ENCODE measurements at regions not wholly inside any gene's neighbourhood (a gene's known extent, or its start where the extent isn't known, plus 50 kb on each side); places are given as distances from the start of the nearest gene placed in this dataset.

DNA sequence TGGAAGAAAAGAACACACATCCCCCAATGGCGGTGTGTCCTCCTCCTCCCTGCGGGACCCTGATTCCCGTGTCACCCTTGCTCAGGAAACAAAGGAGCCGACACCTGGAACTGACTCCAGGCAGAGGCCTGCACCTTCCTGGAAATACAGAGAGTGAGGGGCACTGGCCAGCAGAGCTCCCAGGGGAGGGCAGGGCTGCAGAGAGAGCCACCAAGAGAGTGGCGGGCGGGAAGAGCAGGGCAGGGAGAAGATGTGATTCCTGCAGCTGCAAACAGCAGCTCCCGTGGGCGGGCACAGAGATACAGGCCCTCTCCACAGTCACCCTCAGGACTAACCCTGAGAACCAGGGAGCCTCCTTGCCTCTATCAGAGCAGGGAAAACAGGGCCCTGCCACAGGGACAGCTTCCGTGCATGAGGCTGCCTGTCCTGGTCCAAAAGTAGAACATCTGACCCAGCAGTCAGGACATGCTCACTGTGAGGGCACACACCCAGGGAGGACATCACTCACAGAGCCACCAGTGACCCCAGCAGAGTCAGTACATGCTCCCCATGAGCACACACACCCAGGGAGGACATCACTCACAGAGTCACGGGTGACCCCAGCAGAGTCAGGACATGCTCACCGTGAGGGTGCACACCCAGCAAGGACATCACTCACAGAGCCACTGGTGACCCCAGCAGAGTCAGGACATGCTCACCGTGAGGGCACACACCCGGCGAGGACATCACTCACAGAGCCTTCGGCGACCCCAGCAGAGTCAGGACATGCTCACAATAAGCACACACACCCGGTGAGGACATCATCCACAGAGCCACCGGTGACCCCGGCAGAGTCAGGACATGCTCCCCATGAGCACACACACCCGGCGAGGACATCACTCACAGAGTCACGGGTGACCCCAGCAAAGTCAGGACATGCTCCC, 193.1 kb downstream of the DLL1 start:
- Histone ChIP-seq H2AFZ (ENCODE audit: low read depth) (no peak overlapping the region), H3K4me2 (no peak overlapping the region), H3K79me2 (ENCODE audit: insufficient read depth) (no peaks in the 10 kb centered on the region), H4K20me1 (ENCODE audit: insufficient read depth) (no peaks in the 10 kb centered on the region), H3K27ac (ENCODE audit: low read depth in 2 of 2, low read length in 1 of 2) (no peak overlapping the region), H3K9me2 (no peaks in the 10 kb centered on the region), H3K27me3 (ENCODE audit: insufficient read depth) (no peaks in the 10 kb centered on the region), H3K9me3 (no peaks in the 10 kb centered on the region), H3K9ac (no peak overlapping the region), H3K36me3 (replicated peaks in 1 of 2; ENCODE audit: control insufficient read depth in 1 of 2, insufficient read depth in 2 of 2, low read length in 1 of 2) (no peaks in the 10 kb centered on the region), H3F3A (replicated peaks; ENCODE audit: insufficient read depth) (no peaks in the 10 kb centered on the region), H3K4me1 (ENCODE audit: control insufficient read depth in 1 of 2, insufficient read depth in 2 of 2, low read depth in 1 of 2, low read length in 1 of 2) (peaks cover 0 to 31% of the 10 kb centered on the region in 2 experiments; a peak in 1 of 4 replicates), H3K4me3 (ENCODE audit: low read depth in 2 of 2, low read length in 1 of 2) (no peak overlapping the region)
- ChIA-PET CTCF (interaction anchor here (1.2 kb wide), 1 partner anchor 10 kb away, joined by 3 read pairs; no protein-coding TSS in a partner anchor), POLR2A (no interaction called here)
- no peak for DNase-seq
- WGBS (ENCODE audit: low lambda C conversion rate): 37% methylated on average over 7 of the region's 22 CpGs
- TF ChIP-seq, protein P1, sequence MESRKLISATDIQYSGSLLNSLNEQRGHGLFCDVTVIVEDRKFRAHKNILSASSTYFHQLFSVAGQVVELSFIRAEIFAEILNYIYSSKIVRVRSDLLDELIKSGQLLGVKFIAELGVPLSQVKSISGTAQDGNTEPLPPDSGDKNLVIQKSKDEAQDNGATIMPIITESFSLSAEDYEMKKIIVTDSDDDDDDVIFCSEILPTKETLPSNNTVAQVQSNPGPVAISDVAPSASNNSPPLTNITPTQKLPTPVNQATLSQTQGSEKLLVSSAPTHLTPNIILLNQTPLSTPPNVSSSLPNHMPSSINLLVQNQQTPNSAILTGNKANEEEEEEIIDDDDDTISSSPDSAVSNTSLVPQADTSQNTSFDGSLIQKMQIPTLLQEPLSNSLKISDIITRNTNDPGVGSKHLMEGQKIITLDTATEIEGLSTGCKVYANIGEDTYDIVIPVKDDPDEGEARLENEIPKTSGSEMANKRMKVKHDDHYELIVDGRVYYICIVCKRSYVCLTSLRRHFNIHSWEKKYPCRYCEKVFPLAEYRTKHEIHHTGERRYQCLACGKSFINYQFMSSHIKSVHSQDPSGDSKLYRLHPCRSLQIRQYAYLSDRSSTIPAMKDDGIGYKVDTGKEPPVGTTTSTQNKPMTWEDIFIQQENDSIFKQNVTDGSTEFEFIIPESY (IDR thresholded peaks at IDR 0.05; ENCODE audit: borderline replicate concordance, low read depth): no peak
- TF ChIP-seq, protein P2, sequence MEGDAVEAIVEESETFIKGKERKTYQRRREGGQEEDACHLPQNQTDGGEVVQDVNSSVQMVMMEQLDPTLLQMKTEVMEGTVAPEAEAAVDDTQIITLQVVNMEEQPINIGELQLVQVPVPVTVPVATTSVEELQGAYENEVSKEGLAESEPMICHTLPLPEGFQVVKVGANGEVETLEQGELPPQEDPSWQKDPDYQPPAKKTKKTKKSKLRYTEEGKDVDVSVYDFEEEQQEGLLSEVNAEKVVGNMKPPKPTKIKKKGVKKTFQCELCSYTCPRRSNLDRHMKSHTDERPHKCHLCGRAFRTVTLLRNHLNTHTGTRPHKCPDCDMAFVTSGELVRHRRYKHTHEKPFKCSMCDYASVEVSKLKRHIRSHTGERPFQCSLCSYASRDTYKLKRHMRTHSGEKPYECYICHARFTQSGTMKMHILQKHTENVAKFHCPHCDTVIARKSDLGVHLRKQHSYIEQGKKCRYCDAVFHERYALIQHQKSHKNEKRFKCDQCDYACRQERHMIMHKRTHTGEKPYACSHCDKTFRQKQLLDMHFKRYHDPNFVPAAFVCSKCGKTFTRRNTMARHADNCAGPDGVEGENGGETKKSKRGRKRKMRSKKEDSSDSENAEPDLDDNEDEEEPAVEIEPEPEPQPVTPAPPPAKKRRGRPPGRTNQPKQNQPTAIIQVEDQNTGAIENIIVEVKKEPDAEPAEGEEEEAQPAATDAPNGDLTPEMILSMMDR (IDR thresholded peaks at IDR 0.05): no peak
- TF ChIP-seq YY1 (IDR thresholded peaks at IDR 0.05; ENCODE audit: low read depth) (no peak), MXI1 (IDR thresholded peaks at IDR 0.05; ENCODE audit: low read depth, low read length) (no peak), RFX5 (IDR thresholded peaks at IDR 0.05; ENCODE audit: low read length) (no peak), GABPA (IDR thresholded peaks at IDR 0.05; ENCODE audit: low read depth) (no peak), FOXJ3 (CRISPR knock-in tag; IDR thresholded peaks at IDR 0.05) (no peak), SMC3 (IDR thresholded peaks at IDR 0.05; ENCODE audit: low read depth, low read length) (no peak), RCOR1 (IDR thresholded peaks at IDR 0.05; ENCODE audit: low read length) (no peak), TAF1 (IDR thresholded peaks at IDR 0.05; ENCODE audit: borderline replicate concordance, low read depth, low read length) (no peak)

DNA sequence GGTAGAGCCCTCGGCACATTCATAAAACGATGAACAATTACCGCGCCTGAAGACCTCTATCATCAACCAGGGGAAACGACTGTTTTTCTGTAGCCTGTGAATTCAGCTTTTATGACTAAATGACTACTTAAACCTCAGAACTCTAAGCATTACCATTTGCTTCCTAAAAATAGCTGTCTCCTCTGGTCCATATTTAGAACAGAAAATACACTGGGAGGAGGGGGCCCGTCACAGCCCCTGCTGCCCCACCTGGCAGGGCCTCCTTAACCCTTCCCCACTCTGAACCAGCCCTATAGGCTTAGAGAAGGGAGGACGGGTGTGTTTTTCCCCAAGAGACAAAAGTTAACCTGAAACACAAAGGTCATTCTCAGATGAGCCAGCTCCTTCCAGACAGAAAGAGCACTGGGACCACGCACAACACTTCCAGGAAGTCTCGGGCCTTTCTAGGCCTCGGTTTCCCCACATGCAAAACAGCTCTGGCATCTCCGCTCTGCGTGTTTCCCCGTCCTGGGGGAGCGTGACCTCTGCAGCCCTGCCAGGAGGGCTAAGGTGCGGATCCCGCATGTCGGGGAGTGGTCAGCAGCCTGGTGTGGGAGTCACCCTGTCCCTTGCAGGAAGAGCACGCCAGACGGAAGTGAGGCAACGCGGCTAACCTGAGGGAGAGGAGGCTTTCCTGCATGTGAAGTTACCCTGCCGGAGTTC, 193.9 kb downstream of the DLL1 start:
- WGBS (ENCODE audit: low lambda C conversion rate): 47% methylated on average over 18 of the region's 22 CpGs
- no peak for DNase-seq
- H3K9me3 ChIP-seq: no peaks in the 10 kb centered on the region
- H3F3A ChIP-seq (replicated peaks; ENCODE audit: insufficient read depth): no peaks in the 10 kb centered on the region
- H3K27ac ChIP-seq (ENCODE audit: low read depth in 2 of 2, low read length in 1 of 2): peak overlapping the region in 1 of 2 experiments; percentile 43; a peak in 1 of 4 replicates
- H2AFZ ChIP-seq (ENCODE audit: low read depth): no peak overlapping the region
- no peaks in the 10 kb centered on the region for H3K36me3 ChIP-seq (replicated peaks in 1 of 2; ENCODE audit: control insufficient read depth in 1 of 2, insufficient read depth in 2 of 2, low read length in 1 of 2)
- H3K4me1 ChIP-seq (ENCODE audit: control insufficient read depth in 1 of 2, insufficient read depth in 2 of 2, low read depth in 1 of 2, low read length in 1 of 2): peaks cover 0 to 31% of the 10 kb centered on the region in 2 experiments; a peak in 1 of 4 replicates
- no peaks in the 10 kb centered on the region for H4K20me1 ChIP-seq (ENCODE audit: insufficient read depth)
- H3K4me3 ChIP-seq (ENCODE audit: low read depth in 2 of 2, low read length in 1 of 2): no peak overlapping the region
- H3K9me2 ChIP-seq: no peaks in the 10 kb centered on the region
- H3K9ac ChIP-seq: no peak overlapping the region
- H3K4me2 ChIP-seq: no peak overlapping the region
- ChIA-PET POLR2A (no interaction called here), CTCF (interaction anchor here (0.7 to 1.2 kb wide), 4 partner anchors 10 to 258 kb away, joined by 3 to 4 read pairs (median 3); no protein-coding TSS in a partner anchor)
- no peaks in the 10 kb centered on the region for H3K79me2 ChIP-seq (ENCODE audit: insufficient read depth)
- H3K27me3 ChIP-seq (ENCODE audit: insufficient read depth): no peaks in the 10 kb centered on the region
- TF ChIP-seq JUND (IDR thresholded peaks at IDR 0.05): no peak
- TF ChIP-seq RXRA (IDR thresholded peaks at IDR 0.05; ENCODE audit: borderline replicate concordance, low read depth): no peak
- no peak for TF ChIP-seq FOXM1 (IDR thresholded peaks at IDR 0.05; ENCODE audit: low read depth)
- TF ChIP-seq, protein P3, sequence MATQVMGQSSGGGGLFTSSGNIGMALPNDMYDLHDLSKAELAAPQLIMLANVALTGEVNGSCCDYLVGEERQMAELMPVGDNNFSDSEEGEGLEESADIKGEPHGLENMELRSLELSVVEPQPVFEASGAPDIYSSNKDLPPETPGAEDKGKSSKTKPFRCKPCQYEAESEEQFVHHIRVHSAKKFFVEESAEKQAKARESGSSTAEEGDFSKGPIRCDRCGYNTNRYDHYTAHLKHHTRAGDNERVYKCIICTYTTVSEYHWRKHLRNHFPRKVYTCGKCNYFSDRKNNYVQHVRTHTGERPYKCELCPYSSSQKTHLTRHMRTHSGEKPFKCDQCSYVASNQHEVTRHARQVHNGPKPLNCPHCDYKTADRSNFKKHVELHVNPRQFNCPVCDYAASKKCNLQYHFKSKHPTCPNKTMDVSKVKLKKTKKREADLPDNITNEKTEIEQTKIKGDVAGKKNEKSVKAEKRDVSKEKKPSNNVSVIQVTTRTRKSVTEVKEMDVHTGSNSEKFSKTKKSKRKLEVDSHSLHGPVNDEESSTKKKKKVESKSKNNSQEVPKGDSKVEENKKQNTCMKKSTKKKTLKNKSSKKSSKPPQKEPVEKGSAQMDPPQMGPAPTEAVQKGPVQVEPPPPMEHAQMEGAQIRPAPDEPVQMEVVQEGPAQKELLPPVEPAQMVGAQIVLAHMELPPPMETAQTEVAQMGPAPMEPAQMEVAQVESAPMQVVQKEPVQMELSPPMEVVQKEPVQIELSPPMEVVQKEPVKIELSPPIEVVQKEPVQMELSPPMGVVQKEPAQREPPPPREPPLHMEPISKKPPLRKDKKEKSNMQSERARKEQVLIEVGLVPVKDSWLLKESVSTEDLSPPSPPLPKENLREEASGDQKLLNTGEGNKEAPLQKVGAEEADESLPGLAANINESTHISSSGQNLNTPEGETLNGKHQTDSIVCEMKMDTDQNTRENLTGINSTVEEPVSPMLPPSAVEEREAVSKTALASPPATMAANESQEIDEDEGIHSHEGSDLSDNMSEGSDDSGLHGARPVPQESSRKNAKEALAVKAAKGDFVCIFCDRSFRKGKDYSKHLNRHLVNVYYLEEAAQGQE (IDR thresholded peaks at IDR 0.05; ENCODE audit: low read depth, low read length): no peak
- TF ChIP-seq, protein P2 (IDR thresholded peaks at IDR 0.05): no peak
- TF ChIP-seq TCF12 (IDR thresholded peaks at IDR 0.05): no peak
- TF ChIP-seq FOXJ3 (CRISPR knock-in tag; IDR thresholded peaks at IDR 0.05): no peak

Measured in SK-N-SH (cell line).